ENCODE measurements at regions not wholly inside any gene's neighbourhood (a gene's known extent, or its start where the extent isn't known, plus 50 kb on each side); places are given as distances from the start of the nearest gene placed in this dataset.

- peak; percentile 31 for FAIRE-seq
Measured at GRCh38 chr5:168008555-168008954, 282.9 kb upstream of the WWC1 start.

GRCh38 chr5:168011096-168011495 lies 280.3 kb upstream of the WWC1 start:
- no peak for FAIRE-seq
- DNase-seq (ENCODE audit: insufficient read length, low spot score) = no peak

More at GRCh38 chr5:168008555-168008954, 282.9 kb upstream of the WWC1 start:
- DNase-seq (ENCODE audit: insufficient read length, low spot score) = no peak

GRCh38 chr5:168012006-168012405 lies 279.4 kb upstream of the WWC1 start:
- FAIRE-seq (no peak), DNase-seq (ENCODE audit: insufficient read length, low spot score) (no peak)

GRCh38 chr5:168013546-168013945 lies 277.9 kb upstream of the WWC1 start:
- no peak for FAIRE-seq
- DNase-seq (ENCODE audit: insufficient read length, low spot score) = no peak

GRCh38 chr5:168014433-168015123 lies 276.9 kb upstream of the WWC1 start:
- DNase-seq (ENCODE audit: insufficient read length, low spot score) (no peak), FAIRE-seq (no peak)

- DNase-seq (ENCODE audit: insufficient read length, low spot score) = no peak
- FAIRE-seq = no peak
Measured at GRCh38 chr5:168015506-168015905, 275.9 kb upstream of the WWC1 start.

- no peak for FAIRE-seq
Measured at GRCh38 chr5:168017313-168017712, 274.1 kb upstream of the WWC1 start.

GRCh38 chr5:168019143-168019542 lies 272.3 kb upstream of the WWC1 start:
- DNase-seq (ENCODE audit: insufficient read length, low spot score) (no peak), FAIRE-seq (no peak)

More at GRCh38 chr5:168017313-168017712, 274.1 kb upstream of the WWC1 start:
- DNase-seq (ENCODE audit: insufficient read length, low spot score) = no peak

GRCh38 chr5:168020542-168021294 lies 270.7 kb upstream of the WWC1 start:
- FAIRE-seq (no peak), DNase-seq (ENCODE audit: insufficient read length, low spot score) (no peak)

GRCh38 chr5:168022446-168023169 lies 268.8 kb upstream of the WWC1 start:
- no peak for FAIRE-seq

GRCh38 chr5:168023191-168023590 lies 268.3 kb upstream of the WWC1 start:
- DNase-seq (ENCODE audit: insufficient read length, low spot score) (no peak), FAIRE-seq (no peak)

More at GRCh38 chr5:168022446-168023169, 268.8 kb upstream of the WWC1 start:
- DNase-seq (ENCODE audit: insufficient read length, low spot score) = no peak

- FAIRE-seq = no peak
- DNase-seq (ENCODE audit: insufficient read length, low spot score) = no peak
Measured at GRCh38 chr5:168024306-168024705, 267.1 kb upstream of the WWC1 start.

- FAIRE-seq (no peak), DNase-seq (ENCODE audit: insufficient read length, low spot score) (no peak)
Measured at GRCh38 chr5:168027007-168027406, 264.4 kb upstream of the WWC1 start.

GRCh38 chr5:168030912-168031311 lies 260.5 kb upstream of the WWC1 start:
- no peak for DNase-seq (ENCODE audit: insufficient read length, low spot score)
- no peak for FAIRE-seq

- DNase-seq (ENCODE audit: insufficient read length, low spot score) (no peak), FAIRE-seq (no peak)
Measured at GRCh38 chr5:168031614-168032013, 259.8 kb upstream of the WWC1 start.

GRCh38 chr5:168039039-168039438 lies 252.4 kb upstream of the WWC1 start:
- DNase-seq (ENCODE audit: insufficient read length, low spot score) (no peak), FAIRE-seq (no peak)

GRCh38 chr5:168039566-168040248 lies 251.7 kb upstream of the WWC1 start:
- DNase-seq (ENCODE audit: insufficient read length, low spot score) (no peak), FAIRE-seq (no peak)

GRCh38 chr5:168041583-168041982 lies 249.9 kb upstream of the WWC1 start:
- DNase-seq (ENCODE audit: insufficient read length, low spot score) (no peak), FAIRE-seq (no peak)

- no peak for DNase-seq (ENCODE audit: insufficient read length, low spot score)
- FAIRE-seq = no peak
Measured at GRCh38 chr5:168042284-168043068, 249.0 kb upstream of the WWC1 start.

- no peak for DNase-seq (ENCODE audit: insufficient read length, low spot score)
Measured at GRCh38 chr5:168046163-168046562, 245.3 kb upstream of the WWC1 start.

More at GRCh38 chr5:168046163-168046562, 245.3 kb upstream of the WWC1 start:
- FAIRE-seq = no peak
